Caki2 (cell line): ENCODE measurements at regions not wholly inside any gene's neighbourhood (a gene's known extent, or its start where the extent isn't known, plus 50 kb on each side); places are given as distances from the start of the nearest gene placed in this dataset.
"Not testable (repeated sequence)": the region's sequence is repeated elsewhere in the genome, so short reads cannot be mapped to it uniquely, and the experiment has no call there.

Experiments
- DNase-seq: peaks from one replicate; pipeline ENCODE4 v3.0.0-alpha.2; 2015; ENCODE audit warnings: low read depth
- in situ Hi-C: cut with HindIII; loops from 2 replicates; pipeline ENCODE4 v1.10.0; 2016; ENCODE audit warnings: low sequenced_read_pairs, low pct_unique_long_range_greater_than_20kb, mixed read lengths

DNA sequence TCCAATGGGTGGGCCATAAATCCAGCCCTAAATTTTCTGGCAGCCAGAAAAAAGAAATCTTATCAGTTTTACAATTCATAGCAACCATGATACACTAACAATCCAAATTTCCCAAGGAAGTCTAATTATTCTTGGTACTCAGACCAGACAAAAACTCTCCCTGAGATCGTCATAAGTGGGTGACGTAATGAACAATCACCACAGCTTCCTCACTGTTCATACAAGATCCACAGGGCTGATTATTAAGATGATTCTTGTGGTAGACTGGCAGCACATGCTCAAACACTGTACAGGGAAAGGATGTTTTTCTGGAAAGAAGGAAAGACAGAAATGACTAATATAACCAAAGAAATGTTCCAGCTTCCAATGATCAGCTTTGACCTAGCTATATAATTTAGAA, 178.3 kb upstream of the CRIM1 start:
- in situ Hi-C loops = no loop called here
- DNase-seq = no peak

DNA sequence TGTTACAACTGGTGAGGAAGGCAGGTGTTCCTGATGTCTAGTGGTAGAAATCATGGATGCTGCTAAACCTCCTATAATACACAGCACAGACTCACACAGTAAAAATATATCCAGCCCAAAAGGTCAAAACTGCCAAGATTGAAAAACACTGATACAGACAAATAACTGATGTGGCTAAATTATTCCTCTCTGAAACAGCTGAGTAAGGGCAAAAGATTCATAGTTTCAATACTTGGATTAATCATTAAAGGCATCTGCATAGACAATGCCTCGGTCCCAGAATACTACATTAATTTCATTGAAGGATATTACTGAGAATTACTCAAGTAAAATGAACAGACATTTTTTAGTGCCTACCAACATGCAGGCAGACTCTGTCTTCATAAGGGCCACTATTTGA, 180.7 kb upstream of the CRIM1 start:
- no peak for DNase-seq
- in situ Hi-C loops = no loop called here

DNA sequence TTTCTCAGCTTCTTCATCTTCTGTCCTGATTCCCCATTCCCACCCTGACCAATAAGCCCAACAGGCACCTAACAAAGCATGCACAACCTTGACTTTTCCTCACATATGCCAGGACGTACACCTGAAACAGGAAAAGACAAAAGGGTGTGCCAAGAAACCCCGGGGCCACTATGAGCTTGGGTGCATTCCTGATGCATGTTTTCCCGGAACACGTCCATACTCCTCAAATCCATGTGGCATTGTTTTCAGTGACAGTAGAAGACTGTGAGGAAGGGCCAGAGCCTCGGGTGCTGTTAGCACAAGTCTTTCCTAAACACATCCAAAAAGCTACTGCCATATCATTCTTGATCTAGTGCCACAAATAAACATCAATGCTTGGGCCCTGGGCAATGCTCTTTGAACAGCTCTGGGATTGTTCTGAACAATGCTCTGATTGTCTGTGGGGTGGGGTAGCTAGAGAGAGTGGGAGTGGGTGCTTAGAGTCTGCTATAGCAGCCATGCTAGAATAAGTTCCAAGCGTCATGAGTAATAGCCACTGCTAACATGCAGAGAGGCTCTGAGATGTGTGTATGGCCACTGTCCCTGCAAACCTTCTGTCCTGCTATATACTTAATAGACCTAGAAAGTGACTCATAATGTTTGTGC, 181.7 kb upstream of the CRIM1 start:
- DNase-seq = no peak
- in situ Hi-C loops = no loop called here

DNA sequence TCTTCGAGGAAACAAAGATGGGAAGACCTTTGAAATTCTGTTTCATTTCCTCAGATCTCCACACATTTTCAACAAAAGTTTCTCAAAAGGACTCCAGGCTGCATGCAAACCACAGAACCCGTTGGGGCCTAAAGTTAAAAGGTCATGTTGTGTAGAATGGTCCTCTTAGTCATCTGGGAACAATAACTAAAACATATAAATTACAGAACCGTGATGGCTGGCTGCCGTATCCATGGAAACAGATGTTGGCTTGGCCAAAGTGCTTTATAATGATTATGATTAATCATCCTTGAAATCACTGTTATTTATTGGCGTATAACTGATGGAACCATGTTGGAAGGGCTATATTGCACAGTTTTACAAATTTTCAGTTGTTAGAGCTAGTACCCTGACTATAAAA, 182.8 kb upstream of the CRIM1 start:
- no peak for DNase-seq
- in situ Hi-C loops = no loop called here

DNA sequence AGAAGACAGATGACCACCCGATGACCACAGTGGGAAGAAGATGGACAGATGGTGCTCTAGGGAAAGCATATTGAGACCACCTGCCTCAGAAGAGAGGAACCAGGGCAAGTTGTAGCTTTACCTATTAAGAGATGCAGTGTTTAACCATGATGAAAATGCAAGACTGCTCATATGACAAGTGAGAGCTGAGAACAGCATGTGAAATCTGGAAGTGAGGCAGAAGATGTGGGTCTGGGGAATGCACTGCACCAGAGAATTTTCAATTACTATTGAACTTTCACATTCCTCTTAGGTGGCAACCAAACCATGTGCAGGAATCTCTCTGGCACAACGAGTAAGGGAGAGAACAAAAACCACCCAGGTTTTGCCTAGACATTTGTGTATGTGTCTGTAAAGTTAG, 184.8 kb upstream of the CRIM1 start:
- in situ Hi-C loops = no loop called here
- DNase-seq = no peak

DNA sequence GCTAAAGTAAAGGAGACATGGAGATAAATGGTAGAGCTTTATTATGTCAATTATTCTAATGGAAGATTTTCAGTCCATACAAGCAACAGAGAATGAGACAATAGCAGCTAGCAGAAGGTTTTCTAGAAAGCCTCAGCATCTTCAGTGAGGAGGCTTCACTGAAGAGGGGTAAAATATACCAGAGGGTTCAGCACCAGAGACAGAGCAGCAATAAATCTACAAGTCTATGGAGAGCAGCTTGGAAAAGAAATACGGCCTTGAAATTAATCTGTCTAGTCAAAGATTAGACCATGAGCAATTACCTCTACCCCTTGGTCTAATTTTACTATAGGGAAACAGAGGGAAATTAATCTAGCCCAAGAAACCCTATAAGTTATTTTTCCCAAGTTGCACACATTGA, 185.7 kb upstream of the CRIM1 start:
- no peak for DNase-seq
- in situ Hi-C loops = no loop called here

DNA sequence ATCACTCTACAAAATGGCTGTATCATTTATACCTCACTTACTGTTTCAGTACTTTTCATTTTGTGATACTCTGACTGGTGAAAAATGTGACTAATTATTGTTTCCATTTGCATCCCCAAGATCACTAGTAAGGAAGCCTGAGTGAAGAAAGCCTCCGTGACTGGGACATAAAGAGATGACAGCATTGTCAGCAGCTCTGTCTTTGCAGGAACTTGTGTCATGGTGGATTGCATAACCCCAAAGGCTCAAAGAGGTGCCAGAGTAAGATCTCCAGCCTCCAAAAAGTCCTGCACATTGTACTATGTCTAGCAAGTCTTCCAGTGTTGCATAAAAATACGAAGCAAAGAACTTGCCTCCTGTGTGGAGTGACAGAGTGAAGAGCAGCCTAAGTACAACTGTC, 187.5 kb upstream of the CRIM1 start:
- DNase-seq = no peak
- in situ Hi-C loops = no loop called here

DNA sequence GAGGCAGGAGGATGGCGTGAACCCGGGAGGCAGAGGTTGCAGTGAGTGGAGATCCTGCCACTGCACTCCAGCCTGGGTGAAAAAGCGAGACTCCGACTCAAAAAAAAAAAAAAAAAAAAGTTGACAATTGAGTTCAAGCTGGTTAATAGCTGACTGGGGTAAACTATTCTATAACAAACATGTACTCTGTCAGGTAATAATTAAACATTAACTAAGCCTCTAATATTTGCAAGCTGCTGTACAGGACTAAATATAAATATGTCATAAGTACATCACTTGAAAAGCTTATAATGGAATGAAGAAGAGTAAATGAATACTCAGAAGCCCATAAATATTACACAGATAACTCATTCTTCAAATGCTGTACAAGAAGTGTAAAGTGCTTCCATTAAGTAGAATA, 190.4 kb upstream of the CRIM1 start:
- in situ Hi-C loops = no loop called here
- peak; percentile 14 for DNase-seq

DNA sequence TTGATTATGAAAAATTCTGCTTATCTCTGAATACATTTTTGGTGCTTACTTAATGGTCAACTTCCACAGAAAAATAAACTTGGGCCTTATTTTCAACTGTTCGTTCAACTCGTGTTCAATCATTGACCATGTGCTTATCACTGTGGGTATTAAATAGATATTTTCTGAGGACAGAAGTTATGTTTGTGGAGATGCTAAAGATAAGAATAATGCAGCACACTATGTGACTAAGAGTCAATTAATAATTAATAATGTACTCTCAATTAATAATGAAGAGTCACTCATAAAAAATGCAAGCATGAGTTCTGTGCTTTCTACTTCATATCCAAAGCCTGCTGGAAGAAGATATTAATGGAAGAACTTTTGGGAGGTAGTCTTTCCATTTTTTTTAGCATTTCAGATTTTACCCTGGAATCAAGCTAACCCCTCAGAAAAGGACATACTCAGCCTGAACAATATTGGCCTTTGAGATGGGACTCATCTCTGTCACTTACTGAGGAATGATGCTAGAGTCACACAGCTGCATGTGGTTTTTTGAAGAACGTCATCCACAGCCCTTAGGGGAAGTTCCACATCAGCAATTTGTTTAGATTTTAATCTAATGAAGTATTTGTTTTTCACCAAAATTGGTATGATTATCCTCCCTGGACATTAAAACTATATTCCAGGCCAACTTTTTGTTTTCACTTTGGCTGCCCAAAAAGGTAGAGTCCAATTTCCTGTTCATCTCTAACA, 191.9 kb upstream of the CRIM1 start:
- DNase-seq = peak; percentile 33
- in situ Hi-C loops = no loop called here

DNA sequence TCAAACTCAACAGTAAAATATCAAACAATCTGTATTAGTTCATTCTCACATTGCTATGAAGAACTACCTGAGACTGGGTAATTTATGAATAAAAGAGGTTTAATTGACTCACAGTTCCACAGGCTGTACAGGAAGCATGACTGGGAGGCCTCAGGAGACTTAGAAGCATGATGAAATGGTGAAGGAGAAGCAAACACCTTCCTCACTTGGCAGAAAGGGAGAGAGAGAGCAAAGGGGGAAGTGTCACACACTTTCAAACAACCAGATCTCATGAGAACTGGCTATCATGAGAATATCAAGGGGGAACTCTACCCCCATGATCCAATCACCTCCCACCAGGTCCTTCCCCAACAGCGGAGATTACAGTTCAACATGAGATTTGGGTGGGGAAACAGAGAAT, 198.5 kb upstream of the CRIM1 start:
- DNase-seq, in situ Hi-C loops: not testable (repeated sequence)

DNA sequence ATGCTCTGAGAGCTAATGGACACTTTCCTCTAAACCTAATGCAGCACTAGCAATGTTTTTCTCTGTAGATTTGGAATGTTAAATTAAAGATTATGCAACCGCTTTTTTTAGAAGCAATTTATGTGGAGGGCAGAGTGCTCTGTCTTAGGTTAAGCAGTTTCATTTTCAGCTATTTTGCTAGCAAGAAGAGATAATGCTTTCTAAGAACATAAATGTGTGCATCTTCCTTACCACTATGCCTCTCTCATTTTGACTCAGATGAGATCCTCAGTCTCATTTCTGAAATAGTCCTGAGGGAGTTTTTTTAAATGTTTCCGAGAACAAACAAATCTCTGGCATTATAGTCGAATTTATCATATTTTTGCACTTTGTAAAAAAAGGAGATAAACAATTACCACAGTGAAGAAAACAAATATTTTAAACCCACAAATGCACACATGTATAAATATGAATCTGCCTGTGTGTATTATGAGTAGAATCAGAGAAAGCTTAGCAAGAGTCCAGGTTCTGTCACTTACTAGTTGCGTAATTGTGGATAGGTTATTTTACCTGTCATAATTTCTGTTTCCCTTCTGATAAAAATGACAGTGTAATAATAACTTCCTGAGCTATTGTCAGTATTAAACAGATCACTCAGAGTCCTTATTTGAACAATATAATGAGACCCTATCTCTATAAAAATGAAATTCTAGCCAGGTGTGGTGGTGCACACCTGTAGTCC, 207.7 kb upstream of the CRIM1 start:
- in situ Hi-C loops = no loop called here
- no peak for DNase-seq

DNA sequence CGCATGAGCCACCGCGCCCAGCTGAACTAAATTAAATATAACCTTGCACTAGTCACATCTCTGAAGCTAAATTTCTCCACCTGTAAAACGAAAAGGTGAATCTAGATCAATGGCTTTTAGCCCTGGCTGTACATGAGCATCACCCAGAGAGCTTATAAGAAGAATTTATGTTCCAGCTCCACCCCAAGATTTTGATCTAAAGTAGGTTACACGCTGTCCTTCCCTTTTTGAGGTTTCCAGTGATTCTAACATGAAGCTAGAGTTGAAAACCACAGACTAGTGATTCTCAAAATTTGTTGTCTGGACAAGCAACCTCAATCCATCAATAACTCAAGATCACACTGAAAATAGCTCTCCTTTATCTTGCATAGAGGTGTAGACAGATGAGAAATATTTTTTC, 208.8 kb upstream of the CRIM1 start:
- DNase-seq = no peak
- in situ Hi-C loops = no loop called here

DNA sequence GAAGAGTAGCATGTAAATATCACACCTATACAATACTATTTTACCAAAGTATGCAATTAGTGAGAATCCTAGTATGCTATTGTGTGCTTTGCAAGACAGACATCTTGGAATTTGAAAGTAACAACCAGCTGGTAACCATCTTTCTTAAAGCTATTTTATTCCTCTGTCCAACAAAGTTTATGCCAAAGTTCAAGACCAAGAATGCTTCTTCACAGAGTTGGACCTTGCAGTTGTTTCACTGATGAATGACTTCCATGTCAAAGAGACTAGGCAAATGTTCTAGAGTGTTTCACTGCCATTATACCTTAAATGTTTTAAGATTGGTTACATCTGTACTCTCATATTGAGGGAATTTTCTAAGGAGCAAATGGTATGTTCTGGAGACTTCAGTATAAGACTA, 215.2 kb upstream of the CRIM1 start:
- DNase-seq = no peak
- in situ Hi-C loops = no loop called here

DNA sequence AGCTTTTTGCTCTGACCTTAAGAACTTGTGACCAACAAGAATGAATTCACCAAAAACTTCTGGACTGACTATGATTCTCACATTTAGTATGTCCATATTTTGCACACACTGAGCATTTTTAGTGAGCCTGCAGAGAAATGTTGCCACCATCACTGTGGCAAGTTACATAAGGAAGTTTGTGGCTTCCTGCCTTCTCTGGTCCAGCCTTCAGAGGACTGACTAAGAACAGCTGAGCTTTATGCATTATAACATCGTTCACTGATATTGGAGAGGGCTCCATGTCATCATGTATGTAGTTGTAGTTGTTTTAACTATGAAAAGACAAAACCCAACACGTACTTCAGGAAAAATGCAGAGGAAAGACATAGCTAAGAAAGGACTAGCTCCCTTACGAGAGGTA, 218.0 kb upstream of the CRIM1 start:
- in situ Hi-C loops = no loop called here
- DNase-seq = no peak

DNA sequence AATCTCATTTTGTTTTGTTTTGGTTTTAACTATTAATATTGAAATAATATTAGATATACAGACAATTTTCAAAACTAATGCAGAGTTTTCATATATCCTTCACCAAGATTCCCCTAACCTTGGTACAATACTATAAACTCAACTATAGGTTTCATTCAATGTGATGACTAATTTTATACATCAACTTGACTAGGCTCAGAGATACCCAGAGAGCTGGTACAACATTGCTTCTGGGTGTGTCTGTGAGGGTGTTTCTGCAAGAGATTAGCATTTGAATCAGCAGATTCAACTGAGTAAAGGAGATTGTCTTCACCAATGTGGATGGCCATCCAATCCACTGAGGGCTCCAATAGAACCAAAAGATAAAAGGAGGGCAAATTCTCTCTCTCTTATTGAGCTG, 221.3 kb upstream of the CRIM1 start:
- in situ Hi-C loops = no loop called here
- no peak for DNase-seq

DNA sequence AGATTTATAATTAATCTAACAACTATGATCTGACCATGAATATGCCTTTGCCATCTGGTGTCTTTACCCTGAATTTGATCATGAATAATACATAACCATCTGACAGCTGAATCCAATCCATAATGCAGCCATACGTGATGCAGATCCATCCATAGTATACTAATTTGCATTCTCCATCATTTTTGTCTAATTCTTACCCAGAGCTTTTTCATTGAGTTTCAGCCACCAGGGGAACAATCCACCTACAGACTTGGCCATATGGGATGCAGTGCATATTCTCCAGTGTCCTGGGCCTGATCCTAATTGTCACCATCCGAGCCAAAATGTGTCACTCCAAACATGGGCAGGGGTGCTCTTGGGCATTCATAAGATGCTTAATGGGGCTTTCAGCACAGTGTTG, 227.2 kb upstream of the CRIM1 start:
- in situ Hi-C loops = no loop called here
- DNase-seq = no peak

DNA sequence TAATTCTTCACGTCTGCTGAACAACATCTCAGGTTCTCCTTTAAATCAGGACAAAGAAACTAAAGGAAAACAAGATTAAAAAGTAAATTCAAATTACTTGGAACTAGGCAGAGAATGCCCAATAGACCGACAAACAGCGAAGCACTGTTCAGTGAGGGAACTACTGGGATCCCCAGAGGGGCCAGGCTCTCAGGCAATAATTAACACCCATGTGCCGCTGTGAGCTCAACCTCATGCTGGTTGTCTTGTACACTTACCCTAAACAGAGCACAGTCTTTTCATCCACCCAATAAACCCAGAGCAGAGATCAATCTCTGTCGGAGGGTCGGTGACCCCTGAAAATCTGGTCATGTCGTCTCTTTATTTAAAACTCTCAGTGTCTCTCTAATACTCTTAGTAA, 229.9 kb upstream of the CRIM1 start:
- in situ Hi-C loops = no loop called here

DNA sequence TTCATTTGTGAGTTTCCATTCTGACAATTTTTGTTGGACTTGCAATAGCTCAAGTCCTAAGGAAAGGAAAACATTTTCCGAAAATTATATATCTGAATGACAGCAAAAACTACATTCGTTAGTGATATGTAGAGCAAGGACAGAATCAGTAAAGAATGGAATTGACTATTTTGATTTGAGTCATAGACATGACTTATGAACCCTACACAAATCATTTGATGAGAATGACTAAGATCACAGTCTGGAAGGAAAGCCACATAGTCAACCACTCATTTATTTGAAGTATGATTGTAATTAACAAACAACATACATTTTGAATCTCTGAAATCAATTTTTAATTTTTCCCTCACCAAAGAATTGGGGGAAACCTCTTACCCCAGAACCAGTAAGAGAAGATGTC, 231.6 kb upstream of the CRIM1 start:
- no peak for DNase-seq

More for the DNA sequence above, 229.9 kb upstream of the CRIM1 start:
- DNase-seq = no peak

DNA sequence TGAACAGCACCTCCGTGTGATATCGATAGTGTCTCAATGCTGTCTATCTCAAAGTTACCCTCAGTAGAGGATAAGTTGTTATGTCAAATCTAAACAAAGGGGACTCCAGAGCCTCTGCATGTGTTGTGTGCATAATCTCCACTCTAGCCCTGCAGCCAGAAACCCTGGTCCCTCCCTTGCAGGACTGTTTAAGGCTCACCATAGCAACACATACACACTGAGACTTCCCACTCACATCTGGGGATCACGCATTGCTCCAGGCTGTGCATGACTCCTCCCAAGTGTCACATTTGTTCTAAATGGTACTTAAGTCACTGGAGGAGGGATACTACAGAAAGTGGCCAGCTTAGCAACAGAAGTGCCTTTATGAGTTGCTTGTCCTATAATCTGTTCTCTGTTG, 258.6 kb upstream of the CRIM1 start:
- DNase-seq = no peak
- in situ Hi-C loops = no loop called here

More for the DNA sequence above, 231.6 kb upstream of the CRIM1 start:
- in situ Hi-C loops = no loop called here
